Left lung (tissue), 4 donors: ENCODE measurements at regions not wholly inside any gene's neighbourhood (a gene's known extent, or its start where the extent isn't known, plus 50 kb on each side); places are given as distances from the start of the nearest gene placed in this dataset.

Experiments
- ATAC-seq: fragments of 200-7000 bp; cut with Tn5 transposase; one replicate; pipeline ENCODE4 v1.9.1; 2020; ENCODE audit warnings: moderate library complexity
- DNase-seq, 4 donors: peaks; one replicate each; pipeline ENCODE4 v3.0.0-alpha.2; 2013 to 2020
- H3K27ac ChIP-seq, 2 donors: fragments of 200-600 bp; sonication (generic) in 1 of 2; one replicate each; pipeline versions ENCODE4 v1.5.0 to v1.8.0; 2020 to 2021
- H3K27me3 ChIP-seq, 2 donors: fragments of 200-600 bp; sonication (generic) in 1 of 2; one replicate each; pipeline versions ENCODE4 v1.5.0 to v1.8.0; 2020 to 2021
- H3K36me3 ChIP-seq, 2 donors: fragments of 200-600 bp; sonication (generic) in 1 of 2; one replicate each; pipeline versions ENCODE4 v1.5.0 to v1.8.0; 2020 to 2021
- H3K4me1 ChIP-seq, 2 donors: fragments of 200-600 bp; one replicate each; pipeline ENCODE4 v1.8.0; 2021
- H3K4me3 ChIP-seq, 2 donors: fragments of 200-600 bp; sonication (generic) in 1 of 2; one replicate each; pipeline versions ENCODE4 v1.5.0 to v1.8.0; 2020 to 2021; ENCODE audit warnings: mild to moderate bottlenecking in 1 of 2
- H3K9me3 ChIP-seq, 2 donors: fragments of 200-600 bp; sonication (generic) in 1 of 2; one replicate each; pipeline versions ENCODE4 v1.5.0 to v1.8.0; 2020 to 2021
- CTCF ChIP-seq, 2 donors: fragments of 200-600 bp; sonication (generic) in 1 of 2; IDR thresholded peaks; one replicate each; pipeline versions ENCODE4 v1.5.0 to v1.8.0; 2021; ENCODE audit warnings: antibody characterized with exemption in 2 of 2
- intact Hi-C, 2 donors: fragments of 100-400 bp; cut with DNase I; formaldehyde crosslinking; loops; one replicate each; pipeline versions ENCODE4 v1.11.2 to v1.14.2; 2022
- donor health status: DM: no; HTN: yes; CAD: no.
- donor health status: DM: no; HTN: no; CAD: no.

DNA sequence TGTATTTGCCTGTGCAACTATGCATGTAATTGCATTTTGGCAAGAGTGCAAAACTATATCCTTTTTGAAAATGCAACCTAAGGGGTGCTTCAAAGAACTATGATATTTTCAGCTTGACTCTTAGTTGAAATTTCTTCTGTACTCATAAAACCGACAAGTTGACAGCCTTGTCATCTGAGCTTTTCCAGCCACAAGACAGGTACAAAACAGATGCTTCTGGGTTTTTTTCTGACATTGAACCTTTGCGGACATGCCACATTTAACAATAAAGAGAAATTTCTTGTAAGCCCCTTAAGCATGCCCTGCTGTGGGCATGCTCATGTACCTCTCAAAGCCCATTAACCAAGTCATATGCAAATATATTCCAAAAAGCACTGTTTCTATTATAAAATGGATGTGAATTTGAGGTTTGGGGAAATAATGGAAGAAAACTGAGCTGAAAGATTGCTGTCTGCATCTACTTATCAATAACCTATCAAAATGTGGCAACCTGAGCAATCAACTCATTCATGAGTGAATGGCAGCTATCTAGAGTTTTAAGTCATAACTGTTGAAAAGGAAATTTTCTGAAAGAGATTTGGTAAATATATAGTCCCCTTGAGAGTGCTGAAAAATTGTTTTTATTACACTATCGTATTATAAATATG is 1117.0 kb upstream of the LRRTM3 start:
- Histone ChIP-seq H3K4me1 (no peaks in the 10 kb centered on the region), H3K27me3 (no peaks in the 10 kb centered on the region), H3K27ac (no peak overlapping the region), H3K9me3 (peaks cover 0 to 4% of the 10 kb centered on the region in 2 donors), H3K4me3 (no peak overlapping the region), H3K36me3 (no peaks in the 10 kb centered on the region)
- intact Hi-C loops = no loop called here
- DNase-seq = no peak
- TF ChIP-seq CTCF (IDR thresholded peaks at IDR 0.05) = no peak
- no peak for ATAC-seq

DNA sequence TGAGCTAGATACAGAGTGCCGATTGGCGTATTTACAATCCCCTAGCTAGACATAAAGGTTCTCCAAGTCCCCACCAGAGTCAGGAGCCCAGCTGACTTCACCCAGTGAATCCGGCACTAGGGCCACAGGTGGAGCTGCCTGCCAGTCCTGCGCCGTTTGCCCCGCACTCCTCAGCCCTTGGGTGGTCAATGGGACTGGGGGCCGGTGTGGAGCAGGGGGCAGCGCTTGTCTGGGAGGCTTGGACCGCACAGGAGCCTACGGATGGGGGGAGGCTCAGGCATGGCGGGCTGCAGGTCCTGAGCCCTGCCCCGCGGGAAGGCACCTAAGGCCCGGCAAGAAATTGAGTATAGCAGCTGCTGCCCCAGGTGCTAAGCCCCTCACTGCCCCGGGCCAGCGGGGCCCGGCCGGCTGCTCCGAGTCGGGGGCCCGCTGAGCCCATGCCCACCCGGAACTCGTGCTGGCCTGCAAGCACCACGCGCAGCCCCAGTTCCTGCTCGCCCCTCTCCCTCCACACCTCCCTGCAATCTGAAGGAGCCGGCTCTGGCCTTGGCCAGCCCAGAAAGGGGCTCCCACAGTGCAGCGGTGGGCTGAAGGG is 1113.8 kb upstream of the LRRTM3 start:
- no peak for TF ChIP-seq CTCF (IDR thresholded peaks at IDR 0.05)
- Histone ChIP-seq H3K36me3 (no peaks in the 10 kb centered on the region), H3K4me3 (no peak overlapping the region), H3K27me3 (no peaks in the 10 kb centered on the region), H3K4me1 (no peaks in the 10 kb centered on the region), H3K27ac (no peak overlapping the region), H3K9me3 (peaks cover 0 to 4% of the 10 kb centered on the region in 2 donors)
- intact Hi-C loops = no loop called here
- DNase-seq (peak in 1 of 4 donors; percentile 60), ATAC-seq (no peak)

DNA sequence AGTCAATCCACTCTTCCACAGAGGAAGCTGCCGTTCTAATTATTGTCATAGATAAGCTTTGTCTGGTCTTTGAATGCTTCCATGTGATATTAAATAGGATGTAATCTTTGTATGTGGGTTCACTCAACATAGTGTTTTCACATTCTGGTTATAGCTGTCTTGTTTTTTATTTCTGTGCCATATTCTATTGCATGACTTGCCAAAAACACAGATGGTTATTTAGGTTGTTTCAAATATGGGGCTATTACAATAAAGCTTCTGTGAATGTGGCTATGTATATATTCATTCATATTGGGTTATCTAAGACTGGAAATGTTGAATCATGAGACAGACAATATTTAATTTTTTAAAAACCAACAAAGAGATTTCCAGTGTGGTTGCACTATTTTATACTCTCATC is 1109.3 kb upstream of the LRRTM3 start:
- no peaks in the 10 kb centered on the region for H3K27me3 ChIP-seq
- no peak for TF ChIP-seq CTCF (IDR thresholded peaks at IDR 0.05)
- intact Hi-C loops = no loop called here
- no peak for DNase-seq
- H3K4me1 ChIP-seq = no peaks in the 10 kb centered on the region
- H3K4me3 ChIP-seq = no peak overlapping the region
- no peak overlapping the region for H3K27ac ChIP-seq
- no peaks in the 10 kb centered on the region for H3K36me3 ChIP-seq
- peaks cover 0 to 4% of the 10 kb centered on the region in 2 donors for H3K9me3 ChIP-seq
- no peak for ATAC-seq

DNA sequence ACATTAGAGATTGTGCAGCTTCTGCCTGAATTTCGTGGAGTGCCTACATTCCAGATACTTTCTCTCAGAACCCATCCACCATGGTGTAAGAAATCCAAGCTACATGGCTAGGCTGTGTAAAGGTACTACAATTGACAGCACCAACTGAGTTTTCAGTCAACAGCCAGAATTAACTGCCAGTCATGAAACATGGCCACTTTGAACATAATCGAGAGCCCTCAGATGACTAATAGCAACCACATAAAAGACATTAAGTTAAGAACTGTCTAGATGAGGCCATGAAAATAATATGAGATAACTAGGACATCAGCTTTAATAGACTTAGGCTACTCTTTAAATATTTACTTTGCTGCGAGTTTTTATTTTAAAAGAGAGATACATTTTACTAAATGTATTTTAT is 1106.8 kb upstream of the LRRTM3 start:
- no peaks in the 10 kb centered on the region for H3K4me1 ChIP-seq
- DNase-seq (no peak), ATAC-seq (no peak)
- TF ChIP-seq CTCF (IDR thresholded peaks at IDR 0.05) = no peak
- H3K9me3 ChIP-seq = peaks cover 0 to 10% of the 10 kb centered on the region in 2 donors
- H3K27me3 ChIP-seq = no peaks in the 10 kb centered on the region
- no peak overlapping the region for H3K4me3 ChIP-seq
- no peaks in the 10 kb centered on the region for H3K36me3 ChIP-seq
- no peak overlapping the region for H3K27ac ChIP-seq
- intact Hi-C loops = no loop called here

- ATAC-seq = peak; percentile 98
These were observed 1098.5 kb upstream of the LRRTM3 start for GRCh38 chr10:65827359-65827758.

More at GRCh38 chr10:65827359-65827758, 1098.5 kb upstream of the LRRTM3 start:
- DNase-seq = peak in 1 of 4 donors; percentile 26
- H3K4me3 ChIP-seq = no peak overlapping the region
- no peaks in the 10 kb centered on the region for H3K4me1 ChIP-seq
- no peak overlapping the region for H3K27ac ChIP-seq
- peaks cover 0 to 12% of the 10 kb centered on the region in 2 donors for H3K9me3 ChIP-seq
- H3K36me3 ChIP-seq = no peaks in the 10 kb centered on the region
- no peak for TF ChIP-seq CTCF (IDR thresholded peaks at IDR 0.05)
- H3K27me3 ChIP-seq = no peaks in the 10 kb centered on the region
- intact Hi-C loops = no loop called here
